K562 (cell line): ENCODE measurements at regions not wholly inside any gene's neighbourhood (a gene's known extent, or its start where the extent isn't known, plus 50 kb on each side); places are given as distances from the start of the nearest gene placed in this dataset.

Experiments used
- CGGBP1 ChIP-seq: fragments of 250-450 bp; sonication (Bioruptor Pico); IDR thresholded peaks from 2 replicates; pipeline ENCODE4 v1.9.0; 2021; ENCODE audit warnings: mild to moderate bottlenecking
- EP400 ChIP-seq: fragments of 450-650 bp; IDR thresholded peaks from 2 replicates; pipeline ENCODE4 v1.6.1; 2017; ENCODE audit warnings: antibody characterized with exemption, mild to moderate bottlenecking, moderate library complexity
- GABPB1 ChIP-seq: sonication (generic); formaldehyde crosslinking; IDR thresholded peaks from 2 replicates; pipeline ENCODE4 v1.8.0; 2022; ENCODE audit warnings: mild to moderate bottlenecking, missing genetic modification reagents
- MAFK ChIP-seq: IDR thresholded peaks from 2 replicates; pipeline ENCODE4 v1.6.1; 2011; ENCODE audit warnings: low read length, improper control_type of control experiment
- NCOA1 ChIP-seq: fragments of 450-650 bp; IDR thresholded peaks from 2 replicates; pipeline ENCODE4 v1.6.1; 2016; ENCODE audit warnings: low read depth
- NONO ChIP-seq, 2 experiments: fragments of 200-400 bp in 1 of 2; fragments of 450-650 bp in 1 of 2; formaldehyde crosslinking in 1 of 2; IDR thresholded peaks; 2 replicates each; pipeline ENCODE4 v1.6.1; 2017; ENCODE audit warnings: low read depth in 2 of 2, mild to moderate bottlenecking in 2 of 2, moderate library complexity in 2 of 2, low read length in 1 of 2
- PHF20 ChIP-seq: fragments of 450-650 bp; IDR thresholded peaks from 2 replicates; pipeline ENCODE4 v1.6.1; 2018; ENCODE audit not compliant: partially characterized antibody
- POLR2A ChIP-seq: fragments of 450-650 bp; conservative IDR thresholded peaks from 2 replicates; pipeline ENCODE4 v1.6.1; 2016
- RBFOX2 ChIP-seq: fragments of 200-400 bp; formaldehyde crosslinking; IDR thresholded peaks from 2 replicates; pipeline ENCODE4 v1.6.1; 2017; ENCODE audit warnings: low read depth, mild to moderate bottlenecking, low read length, moderate library complexity
- RFX5 ChIP-seq: IDR thresholded peaks from 2 replicates; pipeline ENCODE4 v1.6.1; 2011; ENCODE audit warnings: low read depth, mild to moderate bottlenecking, improper control_type of control experiment, low read length
- SRF ChIP-seq, 2 experiments: fragments of 250-450, 450-650 bp in 1 of 2; sonication (Bioruptor Pico) in 1 of 2; sonication (generic) in 1 of 2; formaldehyde crosslinking; IDR thresholded peaks; 2 replicates each; pipeline versions ENCODE4 v1.5.0 to v1.5.1; 2020 to 2022; ENCODE audit warnings: mild to moderate bottlenecking in 1 of 2, missing genetic modification reagents in 1 of 2
- TAF1 ChIP-seq: IDR thresholded peaks from 2 replicates; pipeline ENCODE4 v1.6.1; 2011; ENCODE audit warnings: mild to moderate bottlenecking, low read length, moderate library complexity; ENCODE audit not compliant: insufficient read depth, control insufficient read depth, severe bottlenecking; ENCODE audit errors: extremely low read depth
- TBL1XR1 ChIP-seq, 2 experiments: IDR thresholded peaks; 2 replicates each; pipeline ENCODE4 v1.6.1; 2012; ENCODE audit warnings: improper control_type of control experiment in 2 of 2, low read length in 2 of 2, mild to moderate bottlenecking in 1 of 2
- USF1 ChIP-seq: sonication (generic); formaldehyde crosslinking; IDR thresholded peaks from 2 replicates; pipeline ENCODE4 v1.9.0; 2022; ENCODE audit warnings: mild to moderate bottlenecking, missing genetic modification reagents
- ZBTB12 ChIP-seq: fragments of 250-450 bp; sonication (Bioruptor Pico); IDR thresholded peaks from 2 replicates; pipeline ENCODE4 v1.4.0; 2020
- ZBTB7A ChIP-seq: IDR thresholded peaks from 2 replicates; pipeline ENCODE4 v1.6.1; 2011; ENCODE audit warnings: low read depth, mild to moderate bottlenecking, low read length, moderate library complexity, borderline replicate concordance; ENCODE audit not compliant: control insufficient read depth
- ZNF407 ChIP-seq: fragments of 450-650 bp; IDR thresholded peaks from 2 replicates; pipeline ENCODE4 v1.6.1; 2016; ENCODE audit warnings: low read depth

GRCh38 chr1:223992456-223993246, 121.3 kb upstream of the FBXO28 start (continued):
- TF ChIP-seq PHF20 = peak; percentile 51
- peak; percentile 41; the same call in 1 of the 2 replicates for TF ChIP-seq USF1 (CRISPR knock-in tag)
- TF ChIP-seq POLR2A = peak; percentile 85
- 0 out of 4 replicates have a peak, but pooled peaks of 1 of the 2 experiments have one; percentile 30 for TF ChIP-seq NONO (IDR thresholded peaks at IDR 0.05; ENCODE audit: low read depth in 2 of 2, low read length in 1 of 2)
- 0 out of 2 replicates have a peak, but pooled peaks have one; percentile 26 for TF ChIP-seq RFX5
- peak; percentile 84 for TF ChIP-seq ZNF407
- peak; percentile 88 for TF ChIP-seq ZBTB12 (CRISPR knock-in tag)
- TF ChIP-seq CGGBP1 (CRISPR knock-in tag) = 0 out of 2 replicates have a peak, but pooled peaks have one; percentile 52
- 0 out of 2 replicates have a peak, but pooled peaks have one; percentile 6 for TF ChIP-seq ZBTB7A
- peak; percentile 81 for TF ChIP-seq RBFOX2
- TF ChIP-seq GABPB1 (CRISPR knock-in tag) = peak; percentile 68; the same call in 1 of the 2 replicates
- TF ChIP-seq NCOA1 = peak; percentile 39; the same call in 1 of the 2 replicates
- TF ChIP-seq MAFK = peak; percentile 38; the same call in 1 of the 2 replicates
- peak in 1 of 2 experiments; percentile 98; a peak in 2 of 4 replicates for TF ChIP-seq TBL1XR1 (IDR thresholded peaks at IDR 0.05; ENCODE audit: low read length in 2 of 2)
- TF ChIP-seq TAF1 = peak; percentile 51
- TF ChIP-seq EP400 = peak; percentile 73
- TF ChIP-seq SRF (CRISPR knock-in tag; IDR thresholded peaks at IDR 0.05) = peak in 1 of 2 experiments; percentile 56; a peak in 1 of 4 replicates
